Endothelial cell (in vitro differentiated cells): ENCODE measurements at regions not wholly inside any gene's neighbourhood (a gene's known extent, or its start where the extent isn't known, plus 50 kb on each side); places are given as distances from the start of the nearest gene placed in this dataset.
A peak's percentile ranks its signal among the peaks of the same experiment; 100 is the strongest.
"Not testable (repeated sequence)": the region's sequence is repeated elsewhere in the genome, so short reads cannot be mapped to it uniquely, and the experiment has no call there.

ENCODE experiments used
- DNase-seq: peaks from one replicate; pipeline ENCODE4 v3.0.0; 2021; ENCODE audit warnings: low spot score
- H3K27ac Mint-ChIP-seq: one replicate; pipeline ENCODE4 v1.8.0; 2021; ENCODE audit warnings: mixed read lengths, inconsistent platforms; ENCODE audit not compliant: unreplicated experiment
- H3K27me3 Mint-ChIP-seq: one replicate; pipeline ENCODE4 v1.8.0; 2021; ENCODE audit warnings: mild to moderate bottlenecking, moderate library complexity, mixed read lengths, inconsistent platforms; ENCODE audit not compliant: unreplicated experiment
- H3K36me3 Mint-ChIP-seq: one replicate; pipeline ENCODE4 v1.8.0; 2021; ENCODE audit warnings: mild to moderate bottlenecking, low read depth, mixed read lengths, inconsistent platforms; ENCODE audit not compliant: unreplicated experiment
- H3K4me1 Mint-ChIP-seq: one replicate; pipeline ENCODE4 v1.8.0; 2021; ENCODE audit warnings: mild to moderate bottlenecking, mixed read lengths, inconsistent platforms; ENCODE audit not compliant: unreplicated experiment
- H3K4me3 Mint-ChIP-seq: one replicate; pipeline ENCODE4 v1.8.0; 2021; ENCODE audit warnings: mild to moderate bottlenecking, mixed read lengths, inconsistent platforms; ENCODE audit not compliant: unreplicated experiment
- H3K9me3 Mint-ChIP-seq: one replicate; pipeline ENCODE4 v1.8.0; 2021; ENCODE audit warnings: mixed read lengths, inconsistent platforms; ENCODE audit not compliant: unreplicated experiment
- TF ChIP-seq, protein P1 (sequence below): fragments of 200-600 bp; sonication (generic); IDR thresholded peaks from one replicate; pipeline ENCODE4 v1.5.0; 2021; ENCODE audit warnings: antibody characterized with exemption; ENCODE audit not compliant: unreplicated experiment

DNA sequence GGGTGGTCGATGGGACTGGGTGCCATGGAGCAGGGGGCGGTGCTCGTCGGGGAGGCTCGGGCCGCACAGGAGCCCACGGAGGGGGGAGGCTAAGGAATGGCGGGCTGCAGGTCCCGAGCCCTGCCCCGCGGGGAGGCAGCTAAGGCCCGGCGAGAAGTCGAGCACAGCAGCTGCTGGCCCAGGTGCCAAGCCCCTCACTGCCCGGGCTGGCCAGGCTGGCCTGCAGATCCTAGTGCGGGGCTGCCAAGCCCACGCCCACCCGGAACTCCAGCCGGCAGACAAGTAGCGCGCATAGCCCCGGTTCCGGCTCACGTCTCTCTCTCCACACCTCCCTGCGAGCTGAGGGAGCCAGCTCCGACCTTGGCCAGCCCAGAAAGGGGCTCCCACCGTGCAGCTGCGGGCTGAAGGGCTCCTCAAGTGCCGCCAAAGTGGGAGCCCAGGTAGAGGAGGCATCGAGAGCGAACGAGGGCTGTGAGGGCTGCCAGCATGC is 163.4 kb upstream of the OSBPL11 start:
- not testable (repeated sequence) for H3K27ac Mint-ChIP-seq, H3K27me3 Mint-ChIP-seq, H3K9me3 Mint-ChIP-seq, DNase-seq, H3K36me3 Mint-ChIP-seq, H3K4me1 Mint-ChIP-seq, H3K4me3 Mint-ChIP-seq

DNA sequence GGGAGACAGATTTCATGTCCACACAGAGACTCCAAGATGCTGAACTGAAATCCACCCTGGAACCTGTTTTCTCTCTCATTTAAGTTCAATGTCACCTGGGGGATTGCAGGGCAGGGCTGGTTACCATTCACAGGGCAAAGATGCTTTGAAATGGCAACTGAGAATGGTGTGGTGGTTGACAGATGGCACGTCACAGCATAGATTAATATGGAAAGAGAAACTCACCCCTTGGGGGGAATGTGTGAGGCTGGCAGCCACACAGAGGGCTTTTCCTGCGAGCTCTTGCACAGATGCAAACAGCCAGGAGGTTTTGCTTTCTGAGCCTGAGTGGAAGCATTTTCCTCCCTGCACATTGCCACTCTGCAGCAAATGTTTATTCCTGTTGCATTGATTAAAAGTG is 167.3 kb upstream of the OSBPL11 start:
- not testable (repeated sequence) for H3K27ac Mint-ChIP-seq, H3K36me3 Mint-ChIP-seq, H3K27me3 Mint-ChIP-seq, DNase-seq, H3K4me1 Mint-ChIP-seq, H3K9me3 Mint-ChIP-seq, H3K4me3 Mint-ChIP-seq

DNA sequence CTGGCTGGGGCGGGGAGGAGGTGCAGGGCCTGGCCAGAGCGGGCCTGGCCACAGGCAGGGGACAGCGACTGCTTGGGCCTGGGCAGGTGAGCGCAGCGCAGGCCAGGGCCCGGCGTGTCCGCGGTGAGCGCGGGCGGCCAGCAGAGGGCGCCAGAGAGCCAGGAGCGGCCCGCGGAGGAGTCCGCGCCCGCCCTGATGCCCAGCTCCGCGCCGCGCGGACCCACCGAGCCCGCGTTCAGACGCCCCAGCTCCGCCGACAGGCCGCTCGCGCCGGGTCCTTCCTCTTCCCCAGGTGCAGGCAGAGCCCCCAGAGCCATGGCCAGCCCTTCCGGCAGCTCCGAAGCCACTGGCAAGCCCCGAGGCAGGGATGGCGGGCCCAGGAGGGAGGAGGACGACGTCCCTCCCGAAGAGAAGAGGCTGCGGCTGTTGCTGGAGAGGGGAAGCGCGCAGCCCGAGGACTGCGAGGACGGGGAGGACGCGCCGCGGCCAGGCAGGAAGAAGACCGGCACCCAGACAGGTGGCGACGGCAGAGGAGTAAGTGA is 171.1 kb upstream of the OSBPL11 start:
- not testable (repeated sequence) for H3K4me3 Mint-ChIP-seq, H3K36me3 Mint-ChIP-seq, H3K27ac Mint-ChIP-seq, H3K9me3 Mint-ChIP-seq, H3K4me1 Mint-ChIP-seq, H3K27me3 Mint-ChIP-seq
- DNase-seq = peak; percentile 82
- TF ChIP-seq, protein P1, sequence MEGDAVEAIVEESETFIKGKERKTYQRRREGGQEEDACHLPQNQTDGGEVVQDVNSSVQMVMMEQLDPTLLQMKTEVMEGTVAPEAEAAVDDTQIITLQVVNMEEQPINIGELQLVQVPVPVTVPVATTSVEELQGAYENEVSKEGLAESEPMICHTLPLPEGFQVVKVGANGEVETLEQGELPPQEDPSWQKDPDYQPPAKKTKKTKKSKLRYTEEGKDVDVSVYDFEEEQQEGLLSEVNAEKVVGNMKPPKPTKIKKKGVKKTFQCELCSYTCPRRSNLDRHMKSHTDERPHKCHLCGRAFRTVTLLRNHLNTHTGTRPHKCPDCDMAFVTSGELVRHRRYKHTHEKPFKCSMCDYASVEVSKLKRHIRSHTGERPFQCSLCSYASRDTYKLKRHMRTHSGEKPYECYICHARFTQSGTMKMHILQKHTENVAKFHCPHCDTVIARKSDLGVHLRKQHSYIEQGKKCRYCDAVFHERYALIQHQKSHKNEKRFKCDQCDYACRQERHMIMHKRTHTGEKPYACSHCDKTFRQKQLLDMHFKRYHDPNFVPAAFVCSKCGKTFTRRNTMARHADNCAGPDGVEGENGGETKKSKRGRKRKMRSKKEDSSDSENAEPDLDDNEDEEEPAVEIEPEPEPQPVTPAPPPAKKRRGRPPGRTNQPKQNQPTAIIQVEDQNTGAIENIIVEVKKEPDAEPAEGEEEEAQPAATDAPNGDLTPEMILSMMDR = peak; percentile 82

DNA sequence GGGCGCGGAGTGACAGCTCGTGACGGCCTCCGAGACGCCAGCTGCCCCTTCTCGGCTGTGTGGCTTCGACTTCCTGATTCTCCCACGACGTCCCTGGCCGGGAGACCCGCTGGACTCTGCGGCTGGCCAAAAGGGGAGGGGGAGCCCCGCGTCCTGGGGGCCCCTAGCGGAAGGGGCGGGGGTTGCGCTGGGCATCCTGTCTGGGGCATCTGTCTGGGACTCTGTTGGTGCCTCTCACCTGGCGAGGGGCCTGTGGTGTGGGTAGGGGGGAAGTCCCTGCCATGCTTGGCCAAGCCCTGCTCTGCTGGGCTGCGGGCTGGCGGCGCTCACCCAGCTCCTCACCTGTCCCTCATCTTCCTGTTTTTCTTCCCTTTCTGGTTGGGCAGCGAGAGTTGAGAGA is 171.6 kb upstream of the OSBPL11 start:
- H3K9me3 Mint-ChIP-seq, H3K27me3 Mint-ChIP-seq, H3K27ac Mint-ChIP-seq, H3K36me3 Mint-ChIP-seq, H3K4me1 Mint-ChIP-seq: not testable (repeated sequence)
- H3K4me3 Mint-ChIP-seq = peak overlapping the region; percentile 67
- DNase-seq = peak; percentile 8

DNA sequence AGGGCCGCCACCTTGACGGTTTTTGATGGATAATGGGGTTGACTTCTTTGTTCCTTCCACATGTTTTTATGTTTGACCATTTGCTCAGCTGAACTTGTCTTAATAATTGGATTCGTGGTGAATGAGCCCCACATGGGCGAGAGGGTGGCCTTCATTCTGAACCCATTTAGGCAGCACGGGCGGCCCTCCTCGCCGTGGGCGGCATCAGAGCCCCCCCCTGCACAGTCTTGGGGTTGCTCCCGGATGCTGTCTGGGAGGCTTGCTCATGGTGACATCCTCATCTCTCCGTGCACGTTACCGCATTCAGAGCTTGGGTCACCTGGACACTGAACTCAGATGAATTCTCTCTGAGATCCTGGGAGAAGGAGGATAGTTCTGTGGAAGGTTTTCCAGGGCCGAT is 172.3 kb upstream of the OSBPL11 start:
- peaks cover 4% of the 10 kb centered on the region for H3K4me1 Mint-ChIP-seq
- TF ChIP-seq, protein P1 = no peak
- no peak overlapping the region for H3K27ac Mint-ChIP-seq
- no peaks in the 10 kb centered on the region for H3K9me3 Mint-ChIP-seq
- peak overlapping the region; percentile 67 for H3K4me3 Mint-ChIP-seq
- no peak for DNase-seq
- peaks cover 7% of the 10 kb centered on the region for H3K27me3 Mint-ChIP-seq
- no peaks in the 10 kb centered on the region for H3K36me3 Mint-ChIP-seq

DNA sequence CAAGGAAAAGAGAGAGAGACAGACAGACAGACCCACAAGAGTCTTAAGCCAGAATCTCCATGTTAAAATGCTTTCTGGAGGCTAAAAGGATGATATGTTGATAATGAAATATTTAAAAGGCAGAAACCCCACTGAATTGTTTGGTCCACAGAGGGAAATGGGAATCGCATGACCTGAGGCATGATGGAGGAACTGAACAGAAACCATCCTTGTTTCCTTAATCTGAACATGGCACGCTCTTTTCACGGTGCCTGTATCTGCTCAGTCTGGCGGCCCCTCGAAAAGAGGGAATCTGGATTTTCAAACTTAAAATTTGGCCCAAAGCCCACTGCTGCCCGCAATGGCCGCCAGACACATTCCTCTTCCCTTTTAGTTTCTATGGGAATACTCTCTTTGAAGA is 173.5 kb upstream of the OSBPL11 start:
- not testable (repeated sequence) for H3K4me1 Mint-ChIP-seq, H3K27me3 Mint-ChIP-seq, H3K27ac Mint-ChIP-seq, H3K9me3 Mint-ChIP-seq, H3K4me3 Mint-ChIP-seq, H3K36me3 Mint-ChIP-seq, DNase-seq

DNA sequence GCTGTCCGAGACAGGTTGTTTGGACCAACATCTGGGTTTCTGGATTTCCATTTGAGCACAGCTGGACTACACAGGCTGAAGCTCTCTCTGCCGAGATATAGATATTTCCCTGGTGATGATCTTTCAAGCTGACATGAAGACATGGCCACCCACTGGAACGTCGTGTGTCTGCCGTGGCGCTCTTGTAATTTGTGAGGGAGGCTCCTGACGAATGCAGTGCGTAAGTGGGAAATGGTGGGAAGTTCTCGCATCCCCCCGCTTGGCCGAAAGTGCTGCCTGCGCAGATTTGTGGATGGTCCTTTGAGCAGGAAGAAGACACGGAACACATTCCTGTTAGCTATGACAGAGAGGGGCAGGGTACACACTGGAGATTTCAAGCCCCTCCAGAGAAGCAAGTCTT is 176.2 kb upstream of the OSBPL11 start:
- DNase-seq = not testable (repeated sequence)

DNA sequence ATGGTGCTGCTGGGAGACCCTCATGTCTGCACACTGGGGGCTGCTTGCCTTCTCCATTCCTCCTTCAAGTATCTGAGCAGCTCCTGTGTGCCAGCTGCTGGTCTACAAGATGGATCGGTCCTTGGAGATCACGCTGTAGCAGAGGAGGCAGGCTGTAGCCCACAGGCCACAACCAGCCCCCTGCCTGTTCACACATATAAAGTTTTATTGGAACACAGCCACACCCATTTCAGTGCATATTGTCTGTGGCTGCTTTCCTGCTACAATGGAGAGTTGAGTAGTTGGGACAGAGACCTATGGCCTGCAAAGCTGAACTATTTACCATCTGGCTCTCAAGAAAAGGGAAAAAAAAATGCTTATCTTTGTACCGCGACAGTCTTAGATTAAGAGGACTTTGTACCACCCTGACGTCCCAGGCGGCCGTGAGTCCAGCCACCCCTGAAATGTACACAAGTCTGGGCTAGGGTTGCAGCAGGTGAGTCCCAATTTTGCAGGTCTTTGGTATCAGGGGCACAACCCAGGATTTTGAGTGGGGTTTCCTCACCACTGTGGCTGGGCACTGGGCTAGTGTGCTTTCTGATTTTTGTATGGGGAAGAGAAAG is 179.2 kb upstream of the OSBPL11 start:
- H3K9me3 Mint-ChIP-seq, H3K27ac Mint-ChIP-seq: not testable (repeated sequence)

More for the DNA sequence above, 176.2 kb upstream of the OSBPL11 start:
- H3K36me3 Mint-ChIP-seq, H3K4me1 Mint-ChIP-seq, H3K9me3 Mint-ChIP-seq, H3K27ac Mint-ChIP-seq, H3K4me3 Mint-ChIP-seq, H3K27me3 Mint-ChIP-seq: not testable (repeated sequence)

DNA sequence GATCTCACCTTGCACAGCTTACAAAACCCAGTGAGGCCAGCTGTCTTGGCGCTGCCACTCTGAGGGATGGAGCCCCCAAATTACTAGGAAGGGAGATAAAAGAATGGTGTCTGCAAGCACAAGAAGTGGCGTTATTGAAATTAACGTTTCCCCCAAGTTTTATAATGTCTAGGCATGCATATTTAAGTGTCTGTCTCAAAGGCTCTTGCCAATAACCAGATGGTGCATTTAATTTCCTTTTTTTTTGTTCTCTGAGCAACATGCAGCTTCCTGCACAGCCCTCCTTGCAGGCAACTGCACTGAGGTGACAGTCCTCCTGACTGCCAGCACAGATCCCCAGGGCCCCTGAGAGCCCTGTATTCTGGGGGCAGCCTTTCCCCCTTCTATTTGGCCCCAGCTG is 179.8 kb upstream of the OSBPL11 start:
- not testable (repeated sequence) for H3K9me3 Mint-ChIP-seq, H3K27me3 Mint-ChIP-seq, H3K4me3 Mint-ChIP-seq, DNase-seq, H3K27ac Mint-ChIP-seq, H3K4me1 Mint-ChIP-seq, H3K36me3 Mint-ChIP-seq

More for the DNA sequence above, 179.2 kb upstream of the OSBPL11 start:
- H3K36me3 Mint-ChIP-seq, H3K27me3 Mint-ChIP-seq, DNase-seq, H3K4me1 Mint-ChIP-seq, H3K4me3 Mint-ChIP-seq: not testable (repeated sequence)

DNA sequence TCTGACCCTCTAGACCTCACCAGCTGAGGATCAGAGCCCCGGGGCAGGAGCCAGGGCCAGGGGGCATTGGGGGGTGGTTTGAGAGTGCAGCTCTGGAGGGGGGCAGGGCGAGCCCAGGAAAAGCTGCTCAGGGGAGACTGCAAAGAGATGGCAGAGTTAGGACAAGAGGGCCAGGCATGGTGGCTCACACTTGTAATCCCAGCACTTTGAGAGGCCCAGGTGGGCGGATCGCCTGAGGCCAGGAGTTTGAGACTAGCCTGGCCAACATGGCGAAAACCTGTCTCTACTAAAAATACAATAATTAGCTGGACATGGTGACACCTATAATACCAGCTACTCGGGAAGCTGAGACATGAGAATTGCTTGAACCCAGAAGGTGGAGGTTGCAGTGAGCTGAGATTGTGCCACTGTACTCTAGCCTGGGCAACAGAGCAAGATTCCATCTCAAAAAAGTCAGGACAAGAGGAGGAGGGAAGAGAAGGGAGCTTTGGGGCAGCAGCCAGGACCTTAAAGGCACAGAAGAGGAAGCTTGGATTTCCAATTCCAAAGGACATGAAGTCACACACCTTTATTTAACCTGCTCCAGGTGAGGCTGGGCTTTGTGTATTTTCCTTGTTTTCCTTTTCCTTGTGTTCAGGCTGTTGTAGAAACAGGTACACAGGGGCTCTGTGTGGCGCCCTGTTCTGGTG is 180.5 kb upstream of the OSBPL11 start:
- not testable (repeated sequence) for H3K4me1 Mint-ChIP-seq, H3K4me3 Mint-ChIP-seq, H3K27ac Mint-ChIP-seq, H3K36me3 Mint-ChIP-seq, DNase-seq, H3K27me3 Mint-ChIP-seq, H3K9me3 Mint-ChIP-seq
